AG08395 (cell line): ENCODE measurements at regions not wholly inside any gene's neighbourhood (a gene's known extent, or its start where the extent isn't known, plus 50 kb on each side); places are given as distances from the start of the nearest gene placed in this dataset.
"Not testable (repeated sequence)": the region's sequence is repeated elsewhere in the genome, so short reads cannot be mapped to it uniquely, and the experiment has no call there.

Source experiments
- DNase-seq: peaks from one replicate; pipeline ENCODE4 v3.0.0; 2012; ENCODE audit warnings: mixed read lengths, low spot score

DNA sequence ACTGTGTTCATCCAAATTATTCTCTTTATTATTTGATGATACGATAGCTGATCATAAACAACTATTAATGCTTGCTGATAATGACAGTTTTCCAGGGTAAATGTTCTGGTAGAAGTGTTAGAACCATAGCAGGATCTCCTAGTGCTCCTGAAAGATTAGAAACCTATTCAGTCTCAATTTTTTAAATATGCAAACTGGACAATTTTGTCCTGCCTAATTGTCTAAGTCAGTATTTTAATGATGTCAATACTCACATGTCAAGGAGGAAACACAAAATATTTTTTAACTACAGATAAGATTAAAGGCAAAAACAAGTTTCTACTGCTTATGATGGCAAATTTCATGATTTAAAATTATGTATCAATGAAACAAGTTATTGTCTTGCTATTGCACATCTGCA, 233.9 kb downstream of the RFPL4B start:
- no peak for DNase-seq

DNA sequence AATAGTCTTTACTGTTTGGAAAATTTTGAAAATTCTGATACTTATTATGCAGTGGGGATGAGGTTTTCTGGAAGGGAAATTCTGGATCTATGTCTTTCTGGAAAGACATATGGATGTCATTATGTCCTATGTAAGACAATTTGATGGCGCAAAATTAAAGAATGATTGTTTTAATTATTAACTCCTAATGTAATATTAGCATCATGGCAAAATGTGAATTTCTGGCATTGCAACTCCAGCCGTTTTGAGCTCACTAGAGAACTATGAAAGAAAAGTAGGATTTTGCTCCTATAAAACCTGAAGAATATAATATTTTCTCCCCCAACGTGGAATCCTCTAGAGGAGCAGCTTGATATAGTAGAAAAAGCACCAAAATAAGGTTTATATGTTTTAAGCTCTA, 243.2 kb downstream of the RFPL4B start:
- DNase-seq, result no peak

DNA sequence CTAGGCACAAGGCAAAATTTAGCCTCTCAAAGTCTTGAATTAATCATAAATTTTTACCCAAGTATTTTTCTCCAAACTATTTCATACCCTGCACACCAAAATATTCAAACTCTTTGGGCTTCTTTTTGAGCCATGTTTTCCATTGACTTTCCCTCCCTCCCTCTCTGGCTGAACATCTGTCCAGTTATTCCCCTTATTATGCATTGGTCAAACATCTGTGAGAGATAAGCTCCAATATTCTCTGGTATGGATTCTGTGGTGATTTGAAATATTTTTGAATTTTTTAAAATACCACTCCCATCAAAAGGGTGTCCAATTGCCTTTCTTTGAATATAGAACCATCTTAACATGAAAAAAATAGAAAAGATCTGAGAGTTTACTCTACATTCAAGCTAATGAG, 244.2 kb downstream of the RFPL4B start:
- DNase-seq, result no peak

DNA sequence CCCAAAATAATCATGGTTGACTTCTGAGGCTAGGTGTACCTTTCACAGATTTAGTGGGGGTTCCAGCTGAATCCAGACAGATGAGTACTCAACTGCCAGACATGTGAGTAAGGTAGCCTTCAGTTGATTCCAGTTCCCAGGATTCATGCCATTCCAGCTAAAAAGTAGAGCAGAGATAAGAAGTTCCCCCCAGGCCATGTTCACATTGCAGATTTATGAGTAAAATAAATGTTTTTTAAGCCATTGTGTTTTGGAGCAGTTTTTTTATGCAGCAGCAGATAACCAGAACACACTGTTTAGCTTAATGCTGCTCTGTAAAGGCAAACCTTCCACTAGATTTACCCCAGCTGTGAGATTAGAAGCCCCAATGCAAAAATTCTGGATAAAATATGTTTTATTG, 245.0 kb downstream of the RFPL4B start:
- DNase-seq, result no peak

DNA sequence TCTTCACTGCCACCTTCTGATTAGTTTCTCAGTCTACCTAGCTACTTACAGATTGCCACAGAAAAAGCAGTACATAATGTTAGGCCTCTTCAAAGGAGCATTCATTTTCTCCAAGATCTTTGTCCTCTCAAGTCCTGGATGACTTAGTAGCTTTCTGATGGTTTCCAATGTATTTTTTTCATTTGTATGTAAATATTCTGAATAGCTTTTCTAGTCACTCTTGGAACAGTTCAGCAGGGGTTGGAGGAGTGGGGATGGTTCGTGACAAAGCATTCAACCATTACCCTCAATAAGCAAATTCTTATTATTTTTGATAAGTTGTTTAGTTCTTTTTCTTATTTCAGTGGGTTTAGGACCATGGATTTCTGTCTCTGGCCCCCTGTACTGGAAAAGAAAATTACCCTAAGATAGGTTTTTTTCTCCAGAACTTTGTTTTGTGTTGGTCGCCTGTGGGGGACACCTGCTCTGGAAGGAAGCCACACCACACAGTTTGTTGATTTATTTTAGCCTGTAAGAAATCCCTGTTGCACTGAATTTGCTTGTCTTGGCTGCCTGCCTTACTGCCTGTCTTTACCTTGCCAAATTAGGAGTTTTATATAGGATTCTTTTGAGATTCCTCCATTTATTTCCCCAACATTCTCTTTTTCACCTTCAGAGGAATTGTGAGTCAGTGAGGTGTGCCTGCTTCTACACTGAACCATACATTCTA, 247.9 kb downstream of the RFPL4B start:
- DNase-seq, result no peak

DNA sequence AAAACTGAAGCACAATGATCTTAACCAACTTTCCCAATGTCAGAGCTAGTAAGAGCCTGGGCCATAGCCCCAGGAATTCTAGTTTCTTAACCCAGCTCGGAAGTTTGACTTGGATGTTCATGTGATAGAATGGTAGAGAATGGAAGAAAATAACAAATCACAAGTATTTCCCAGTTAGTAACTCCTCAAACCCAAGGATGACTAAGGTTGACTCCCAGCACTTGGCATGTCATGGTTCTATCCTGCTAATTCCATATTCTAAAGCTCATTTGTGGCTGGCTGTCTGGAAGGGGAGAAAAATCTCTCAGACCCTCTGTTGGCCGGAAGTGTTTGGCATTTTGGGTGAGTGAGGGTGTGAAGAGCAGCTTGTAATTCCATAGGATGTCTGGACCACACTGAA, 248.7 kb downstream of the RFPL4B start:
- peak; percentile 2 for DNase-seq

DNA sequence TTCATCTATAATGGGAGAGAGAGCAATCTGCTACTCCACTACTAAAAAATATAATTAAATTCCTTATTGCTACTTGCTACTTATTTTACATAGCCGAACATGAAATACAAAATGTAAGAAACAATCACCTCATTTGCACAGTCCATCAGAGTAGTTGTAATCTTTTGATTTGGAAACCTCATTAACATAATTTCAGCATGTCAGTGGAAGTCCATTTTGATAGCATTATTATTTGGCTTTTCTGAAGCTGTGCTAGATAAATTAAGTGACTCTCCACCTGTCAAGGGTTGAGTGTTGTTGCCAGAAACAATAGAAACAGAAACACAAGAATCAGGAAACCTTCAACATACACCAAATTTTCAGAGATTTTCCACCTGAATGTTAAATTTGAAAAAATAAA, 250.0 kb downstream of the RFPL4B start:
- DNase-seq, result no peak

- no peak for DNase-seq
These were observed 253.0 kb downstream of the RFPL4B start for GRCh38 chr6:112600168-112600567.

DNA sequence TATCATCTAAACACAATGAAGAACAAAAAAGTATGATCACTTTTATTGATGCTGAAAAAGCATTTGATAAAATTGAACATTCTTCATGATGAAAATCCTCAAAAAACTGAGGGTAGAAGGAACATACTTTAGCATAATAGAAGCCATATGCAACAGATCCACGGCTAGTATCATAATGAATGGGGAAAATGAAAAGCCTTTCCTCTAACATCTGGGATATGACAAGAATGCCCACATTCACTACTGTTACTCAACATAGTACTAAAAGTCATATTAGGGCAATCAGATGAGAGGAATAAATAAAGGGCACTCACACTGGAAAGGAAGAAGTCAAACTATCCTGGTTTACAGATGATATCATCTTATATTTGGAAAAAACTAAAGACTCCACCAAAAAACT, 256.6 kb downstream of the RFPL4B start:
- peak; percentile 3 for DNase-seq

GRCh38 chr6:112606656-112607435, 259.7 kb downstream of the RFPL4B start:
- no peak for DNase-seq

DNA sequence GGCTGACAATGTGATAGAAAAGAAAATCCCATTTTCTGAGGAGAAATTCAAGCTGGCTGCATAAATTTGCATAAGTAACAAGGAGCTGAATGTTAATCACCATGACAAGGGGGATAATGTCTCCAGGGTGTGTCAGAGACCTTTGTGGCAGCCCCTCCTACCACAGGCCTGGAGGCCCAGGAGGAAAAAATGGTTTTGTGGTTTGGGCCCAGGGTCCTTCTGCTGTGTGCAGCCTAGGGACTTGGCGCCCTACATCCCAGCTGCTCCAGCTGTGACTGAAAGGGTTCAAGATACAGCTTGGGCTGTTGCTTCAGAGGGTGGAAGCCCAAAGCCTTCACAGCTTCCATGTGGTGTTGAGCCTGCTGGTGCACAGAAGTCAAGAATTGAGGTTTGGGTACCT, 261.8 kb downstream of the RFPL4B start:
- DNase-seq, result not testable (repeated sequence)

- DNase-seq, result no peak
These were observed 266.3 kb downstream of the RFPL4B start for GRCh38 chr6:112613410-112613809.

DNA sequence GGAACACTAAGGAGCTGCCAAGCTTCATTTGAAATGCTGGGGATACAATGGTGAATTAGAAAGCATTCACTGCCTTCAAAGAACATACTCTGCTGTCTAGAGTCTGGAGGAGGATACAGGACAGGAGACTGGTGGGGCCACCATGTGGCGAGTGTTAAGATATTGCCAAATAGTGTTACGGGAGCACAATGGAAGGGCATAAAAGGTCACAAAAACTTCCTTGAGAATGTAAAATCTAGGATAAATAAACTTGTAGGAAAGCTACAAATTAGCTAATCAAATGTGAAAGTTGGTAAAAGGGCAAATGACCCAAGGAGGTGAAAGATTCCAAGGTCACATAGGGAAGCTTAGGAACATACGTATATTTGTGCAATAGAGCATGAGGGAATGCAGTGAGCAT, 271.7 kb downstream of the RFPL4B start:
- peak; percentile 43 for DNase-seq

DNA sequence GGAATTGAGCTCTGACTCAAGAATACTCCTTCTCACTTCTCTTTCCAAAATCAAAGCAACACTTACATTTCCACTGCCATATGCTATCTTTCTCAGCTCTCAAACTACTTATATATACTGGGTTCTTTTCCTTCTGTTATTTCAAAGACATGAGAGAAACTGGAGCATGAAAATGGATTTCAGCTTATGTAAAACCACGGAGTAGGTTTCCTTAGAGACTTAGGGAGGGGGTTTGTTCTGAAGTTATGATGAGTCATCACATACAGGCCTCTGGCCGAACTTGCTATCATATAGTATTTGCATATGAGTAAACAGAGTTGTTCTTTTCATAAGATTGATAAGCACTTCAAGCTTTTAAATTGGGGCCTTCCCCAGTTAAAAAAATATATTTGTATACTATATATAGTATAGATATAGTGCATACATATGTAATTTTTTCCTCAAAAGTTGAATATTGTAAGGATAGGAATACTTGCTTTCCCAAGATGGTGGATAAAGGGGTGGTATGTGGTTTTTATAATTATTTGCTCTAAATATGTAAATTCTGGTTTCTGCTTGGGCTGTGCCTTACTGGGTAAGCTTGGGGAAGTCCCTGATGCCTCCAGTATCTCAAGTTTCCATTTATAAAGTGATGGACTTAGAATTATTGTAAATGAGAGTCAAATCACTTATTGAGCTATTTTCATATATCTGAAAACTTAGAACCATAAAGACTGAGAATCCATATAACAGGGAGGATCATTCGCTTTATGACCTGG, 273.9 kb downstream of the RFPL4B start:
- DNase-seq, result no peak

GRCh38 chr6:112622036-112622435, 274.9 kb downstream of the RFPL4B start:
- no peak for DNase-seq

- DNase-seq, result peak; percentile 59
These were observed 279.4 kb downstream of the RFPL4B start for GRCh38 chr6:112626468-112627082.

DNA sequence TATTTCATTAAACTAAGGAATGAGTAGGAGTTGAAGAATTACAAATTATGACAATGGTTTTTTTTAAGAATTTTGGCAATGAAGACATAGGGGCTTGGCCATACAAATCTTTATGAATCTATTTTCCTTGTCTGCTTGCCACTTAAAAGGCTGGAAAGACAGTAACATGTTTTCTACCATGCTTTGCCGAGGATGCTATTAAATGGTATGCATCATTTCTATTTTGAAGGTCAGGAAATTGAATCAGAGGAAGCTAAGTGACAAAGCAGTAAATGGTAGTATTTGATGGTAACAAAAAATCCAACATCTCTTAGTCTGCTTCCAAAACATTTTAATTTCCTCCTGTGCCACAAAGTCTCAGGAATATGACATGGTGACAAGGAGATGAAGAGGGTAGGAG, 287.2 kb downstream of the RFPL4B start:
- no peak for DNase-seq

DNA sequence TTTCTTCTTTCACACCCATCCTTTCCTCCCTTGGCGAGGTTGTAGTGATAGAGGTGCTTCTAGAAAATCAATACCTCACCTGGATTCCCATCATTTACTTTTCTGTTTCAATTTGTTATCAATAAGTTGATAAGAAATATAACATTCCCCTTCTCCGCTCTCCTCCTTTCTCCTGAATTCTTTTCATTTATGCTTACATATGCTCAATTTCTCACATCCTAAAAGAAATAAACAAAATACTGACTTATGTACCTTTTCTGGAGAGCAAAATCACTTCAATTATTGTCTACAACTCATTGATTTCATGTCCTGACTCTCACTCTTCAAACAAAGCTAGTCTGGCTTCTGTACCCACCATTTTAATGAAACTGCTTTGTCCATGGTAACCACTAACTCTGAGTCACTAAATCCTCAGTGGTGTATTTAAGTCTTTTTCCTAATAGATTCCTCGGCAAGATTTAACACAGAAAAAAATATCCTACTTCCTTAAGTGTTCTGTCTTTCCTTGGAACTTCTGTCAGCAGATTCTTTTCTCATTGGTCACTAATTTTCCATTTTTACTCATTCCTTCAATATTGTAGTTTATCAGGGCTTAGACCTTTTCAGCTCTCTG, 289.6 kb downstream of the RFPL4B start:
- peak; percentile 22 for DNase-seq

DNA sequence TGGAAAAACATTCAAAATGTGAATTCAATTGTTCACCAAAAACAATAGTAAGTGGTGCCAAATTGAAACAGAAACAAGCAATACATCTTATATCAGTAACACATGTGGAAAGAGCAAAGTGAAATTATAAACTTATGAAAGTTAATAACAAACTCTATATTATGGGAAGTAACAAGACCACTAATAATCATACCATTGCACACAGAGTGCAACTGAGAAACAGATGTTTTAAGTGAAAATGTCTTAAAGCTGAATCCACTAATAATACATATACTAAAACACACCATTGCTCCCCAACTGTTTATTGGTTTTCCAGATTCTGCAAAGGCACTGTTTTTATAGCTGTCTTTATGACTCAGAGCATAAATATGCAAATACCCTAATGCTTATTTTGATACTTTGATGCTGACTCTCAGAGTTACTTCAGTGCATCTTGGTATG, 292.3 kb downstream of the RFPL4B start:
- DNase-seq, result peak; percentile 36

DNA sequence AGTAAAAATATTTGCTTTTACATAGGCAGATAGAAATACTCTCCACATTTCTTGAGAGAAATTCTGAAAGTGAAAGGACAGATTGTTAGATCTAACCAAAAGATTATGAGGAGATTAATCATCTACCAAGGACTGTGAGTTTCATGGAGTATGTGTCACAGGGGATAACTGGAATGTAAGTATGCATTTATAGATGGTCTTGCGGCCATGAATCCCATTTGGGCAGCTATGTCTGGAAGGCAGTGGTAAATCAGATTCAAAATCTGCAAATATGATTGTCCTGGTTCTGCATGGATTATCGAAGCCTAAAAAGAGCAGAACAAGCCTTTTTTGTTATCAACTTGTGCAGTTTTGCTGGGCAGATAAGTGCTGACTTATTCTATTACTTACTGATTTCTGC, 293.8 kb downstream of the RFPL4B start:
- peak; percentile 48 for DNase-seq

GRCh38 chr6:112649853-112650252, 302.7 kb downstream of the RFPL4B start:
- no peak for DNase-seq

DNA sequence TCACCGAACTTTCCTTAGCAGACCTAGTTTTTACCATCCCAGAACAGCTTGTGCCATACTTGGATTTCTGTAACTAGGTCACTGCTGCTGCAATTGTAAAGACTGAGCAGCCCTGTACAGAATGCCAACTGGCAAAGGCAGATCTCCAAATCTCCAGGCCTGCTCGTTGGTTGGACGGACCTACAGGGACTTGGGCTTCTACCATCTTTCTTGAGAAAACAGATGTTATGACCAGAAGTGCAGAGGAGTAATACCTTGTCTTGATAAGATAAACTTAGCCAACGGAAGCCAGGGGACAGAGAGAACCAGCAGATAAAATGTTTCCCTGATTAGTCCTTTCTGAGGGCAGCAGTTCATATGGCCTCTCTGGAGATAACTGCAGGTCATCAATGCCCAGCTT, 304.1 kb downstream of the RFPL4B start:
- DNase-seq, result no peak
